NAMALWA (cell line): ENCODE measurements at regions not wholly inside any gene's neighbourhood (a gene's known extent, or its start where the extent isn't known, plus 50 kb on each side); places are given as distances from the start of the nearest gene placed in this dataset.
"Not testable (repeated sequence)": the region's sequence is repeated elsewhere in the genome, so short reads cannot be mapped to it uniquely, and the experiment has no call there.

Experiments used
- DNase-seq: peaks from one replicate; pipeline ENCODE4 v3.0.0-alpha.2; 2015; ENCODE audit warnings: low spot score

DNA sequence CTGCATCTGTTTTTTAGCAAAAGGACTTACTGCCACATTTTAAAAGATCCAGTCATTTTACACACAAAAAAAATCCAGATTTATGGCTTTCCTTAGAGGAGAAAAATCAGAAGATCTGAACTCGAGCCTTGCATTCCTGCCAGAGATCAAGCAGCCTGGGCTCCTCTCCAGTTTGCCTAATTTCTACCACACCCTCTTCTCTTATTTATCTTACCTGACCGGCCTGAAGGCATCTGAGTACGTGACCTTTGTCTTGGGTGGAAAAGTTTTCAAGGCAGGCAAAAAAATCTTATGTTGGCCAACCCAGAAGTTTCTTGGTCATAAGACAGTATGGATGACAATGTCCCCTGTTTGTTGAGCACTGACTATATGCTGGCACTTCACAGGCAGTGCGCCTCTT is 60.3 kb downstream of the CHRD start:
- DNase-seq = no peak

DNA sequence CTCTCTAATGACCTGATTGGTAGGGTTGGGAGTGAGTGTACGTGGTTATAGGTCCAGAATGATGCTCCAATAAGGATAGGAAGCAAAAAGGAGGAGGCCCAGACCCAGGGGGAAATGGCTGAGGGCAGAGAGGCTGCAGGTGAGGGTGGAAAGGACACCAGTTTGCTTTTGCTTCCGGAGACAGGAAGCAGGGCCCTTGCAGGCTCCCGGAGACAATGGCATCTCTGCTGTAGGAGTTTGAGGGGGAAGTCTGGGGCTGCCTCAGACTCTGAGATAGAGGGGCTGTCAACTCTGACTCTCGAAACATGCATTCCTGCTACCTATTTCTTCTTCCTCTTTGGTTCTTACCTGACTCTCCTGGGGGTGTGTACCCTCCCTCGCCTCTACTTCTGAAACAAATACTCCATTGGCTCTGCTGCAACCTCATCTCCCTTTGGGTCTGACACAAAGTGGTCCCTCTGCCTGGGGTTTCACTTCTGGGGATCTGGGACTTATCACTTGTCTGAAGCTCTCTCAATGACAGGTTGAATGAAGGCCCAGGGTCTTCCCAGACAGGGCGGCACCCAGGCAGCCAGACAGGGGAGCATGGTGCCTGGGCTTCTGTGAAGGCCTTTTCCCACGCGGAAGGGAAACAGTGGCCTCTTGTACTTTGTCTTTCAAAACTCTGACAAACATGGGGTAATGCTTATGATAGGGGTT is 61.5 kb downstream of the CHRD start:
- DNase-seq = no peak

DNA sequence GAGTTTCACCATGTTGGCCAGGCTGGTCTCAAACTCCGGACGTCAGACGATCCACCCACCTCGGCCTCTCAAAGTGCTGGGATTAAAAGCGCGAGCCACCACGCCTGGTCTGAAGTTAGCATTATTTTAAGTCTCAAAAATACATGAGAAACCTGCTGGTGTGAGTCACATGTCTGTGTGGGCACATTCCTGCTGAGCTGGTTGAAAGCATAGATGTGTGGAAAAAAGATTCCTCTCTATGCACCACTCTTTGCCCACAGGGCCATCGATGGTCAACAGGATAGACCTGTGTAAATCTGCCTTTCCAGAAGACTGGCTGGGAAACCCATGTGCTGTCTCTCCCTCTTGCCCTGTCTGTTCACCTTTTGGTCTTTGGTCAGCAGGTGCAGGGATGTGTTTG is 63.5 kb downstream of the CHRD start:
- no peak for DNase-seq

DNA sequence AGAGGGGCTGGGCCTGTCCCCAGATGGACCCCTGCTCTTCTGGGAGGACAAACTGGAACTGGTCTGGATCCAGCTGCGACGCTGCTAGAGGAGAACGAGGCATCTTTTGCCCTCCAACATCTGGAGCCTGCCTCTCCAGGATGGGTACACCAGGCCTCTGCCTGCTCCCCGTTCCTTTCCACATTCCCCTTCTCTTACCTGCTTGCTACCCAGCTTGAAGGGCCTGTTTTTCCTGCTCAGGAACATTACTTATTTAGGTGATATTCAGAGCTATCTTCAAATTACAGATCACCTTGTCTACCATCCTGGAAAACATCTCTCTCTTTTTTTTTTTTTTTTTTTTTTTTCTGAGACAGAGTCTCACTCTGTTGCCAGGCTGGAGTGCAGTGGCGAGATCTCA is 64.0 kb downstream of the CHRD start:
- DNase-seq = no peak

DNA sequence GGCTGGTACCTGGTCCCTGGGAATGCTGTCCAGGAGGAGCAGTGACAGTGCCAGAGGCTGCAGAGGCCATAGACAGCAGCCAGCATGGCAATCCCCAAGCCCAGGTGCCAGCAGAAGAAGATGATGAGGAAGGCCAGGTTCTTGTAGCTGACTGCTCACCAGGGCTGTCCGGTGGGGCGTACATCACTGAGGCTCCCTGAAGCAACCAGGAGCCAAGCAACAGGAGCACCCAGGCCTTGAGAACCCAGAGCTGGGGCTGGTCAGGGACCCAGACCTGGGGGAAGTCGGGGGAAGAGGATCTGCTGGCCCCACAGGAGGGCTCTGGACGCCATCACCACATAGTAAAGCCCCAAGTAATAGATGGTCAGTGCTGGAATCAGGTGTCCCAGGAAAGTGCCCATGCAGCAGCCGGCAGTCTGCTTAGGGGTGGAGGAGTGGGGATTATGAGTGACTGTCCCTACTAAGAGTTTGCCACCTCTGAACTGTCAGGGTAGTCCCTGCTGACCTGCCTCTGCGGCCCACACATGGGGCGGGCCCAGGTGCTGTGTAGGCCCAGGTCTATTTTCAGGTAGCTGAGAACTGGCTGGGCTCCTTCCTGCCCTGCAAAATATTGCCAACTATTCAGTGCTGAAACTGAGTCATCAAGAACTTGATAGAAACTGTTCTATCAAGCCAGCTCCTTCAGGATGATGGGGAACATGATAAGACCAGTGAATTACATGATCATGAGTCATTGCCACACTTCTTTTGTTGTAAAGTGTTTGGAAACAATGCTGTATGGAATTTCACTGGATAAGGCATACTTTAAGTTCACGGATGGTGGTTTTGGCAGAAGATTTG is 68.7 kb downstream of the CHRD start:
- DNase-seq = no peak

DNA sequence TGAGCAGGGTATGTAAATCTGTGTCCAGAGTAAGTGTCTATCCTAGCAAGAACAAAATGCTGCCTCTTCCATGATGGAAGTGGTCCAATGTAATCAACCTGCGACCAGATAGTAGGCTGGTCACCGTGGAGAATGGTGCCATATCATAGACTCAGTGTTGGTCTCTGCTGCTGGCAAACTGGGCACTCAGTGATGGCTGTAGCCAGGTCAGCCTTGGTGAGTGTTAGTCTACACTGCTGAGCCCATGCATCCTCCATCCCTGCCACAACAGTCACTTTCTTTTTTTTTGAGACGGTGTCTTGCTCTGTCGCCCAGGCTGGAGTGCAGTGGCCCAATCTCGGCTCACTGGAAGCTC is 69.3 kb downstream of the CHRD start:
- no peak for DNase-seq

DNA sequence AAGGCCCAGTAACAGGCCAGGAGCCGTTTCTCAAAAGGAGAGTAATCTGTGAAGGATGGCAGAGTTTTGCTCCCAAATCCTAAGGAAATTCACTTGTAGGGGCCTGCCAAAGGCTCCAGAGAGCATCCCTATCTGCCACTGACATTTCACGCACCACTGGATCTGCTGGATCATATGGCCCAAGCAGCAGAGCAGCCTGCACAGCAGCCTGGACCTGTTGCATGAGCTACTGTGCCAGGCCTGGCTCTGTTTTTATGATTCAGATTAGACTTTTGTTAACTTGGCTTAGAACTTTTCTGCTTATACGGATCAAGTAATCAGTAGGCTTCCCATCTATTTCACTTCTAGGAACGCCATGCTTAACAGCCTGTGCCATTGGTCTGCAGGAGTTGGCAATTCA is 70.7 kb downstream of the CHRD start:
- no peak for DNase-seq

DNA sequence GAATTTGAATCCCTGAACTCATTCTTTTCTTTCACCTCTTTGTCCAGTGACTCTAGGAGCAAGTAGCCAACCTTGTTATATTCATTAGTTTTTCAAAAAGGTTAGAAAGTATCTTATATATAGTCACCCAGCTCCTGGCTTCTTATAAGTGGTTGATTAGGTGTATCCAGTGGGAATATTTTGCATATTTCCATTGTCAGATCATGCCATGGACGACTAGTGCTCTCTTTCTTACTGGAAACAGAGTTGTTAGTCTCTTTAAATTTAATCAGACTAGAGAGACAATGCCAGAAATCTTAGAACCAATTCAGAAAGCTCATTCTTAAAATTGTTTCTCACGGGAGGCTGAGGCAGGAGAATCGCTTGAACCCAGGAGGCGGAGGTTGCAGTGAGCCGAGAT is 73.4 kb downstream of the CHRD start:
- DNase-seq = no peak

DNA sequence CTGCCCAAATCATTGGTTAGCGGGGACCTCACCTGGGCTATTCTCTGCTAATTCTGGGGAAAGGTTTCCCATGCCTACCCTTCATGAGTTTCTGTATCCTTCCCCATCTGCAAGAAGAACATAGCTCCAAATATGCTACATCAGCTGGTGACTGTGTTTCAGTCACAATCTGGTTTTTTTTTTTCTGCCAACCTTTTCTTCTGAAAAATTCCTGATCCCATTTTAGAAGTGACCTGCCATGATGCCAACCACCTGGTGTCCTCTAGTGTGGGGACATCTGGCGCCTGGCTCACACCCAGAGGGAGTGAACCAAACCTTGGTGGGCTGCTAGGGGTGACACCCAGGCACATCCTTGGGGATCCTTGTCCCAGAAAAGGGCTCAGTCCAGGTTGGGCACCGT is 76.1 kb downstream of the CHRD start:
- no peak for DNase-seq

DNA sequence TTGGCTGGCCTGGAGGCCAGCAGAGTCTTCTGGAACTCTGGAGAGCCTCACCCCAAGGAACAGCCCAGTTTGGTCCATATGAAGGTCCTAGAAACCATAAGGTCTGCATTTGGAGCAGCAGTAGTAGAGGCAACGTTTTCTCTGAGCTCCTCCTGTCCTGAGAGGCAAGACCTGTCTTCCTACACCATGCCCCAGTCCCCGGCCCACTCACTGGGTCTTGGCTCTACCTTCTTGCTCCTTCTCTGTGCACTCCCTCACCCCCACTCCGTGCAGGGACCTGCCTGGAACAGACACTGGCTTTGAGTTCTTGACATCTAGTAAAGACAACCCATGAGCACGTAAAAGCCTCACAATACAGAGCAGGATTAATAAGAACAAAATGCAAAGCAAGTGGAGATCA is 76.6 kb downstream of the CHRD start:
- no peak for DNase-seq

DNA sequence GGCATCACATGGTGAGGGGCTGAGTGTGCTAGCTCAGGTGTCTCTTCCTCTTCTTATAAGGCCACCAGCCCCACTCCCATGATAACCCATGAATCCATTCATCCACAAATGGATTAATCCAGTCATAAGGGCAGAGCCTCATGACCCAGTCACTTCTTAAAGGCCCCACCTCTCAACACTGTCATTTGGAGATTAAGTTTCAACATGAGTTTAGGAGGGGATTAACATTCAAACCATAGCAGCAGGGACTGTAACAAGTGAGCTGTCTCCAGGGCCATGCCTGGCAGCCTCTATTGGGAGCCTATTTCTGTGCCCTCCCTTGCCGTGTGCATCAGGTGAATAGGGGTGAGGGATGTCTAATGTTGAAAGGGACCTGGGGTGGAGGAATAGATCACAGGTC is 77.5 kb downstream of the CHRD start:
- DNase-seq = no peak

DNA sequence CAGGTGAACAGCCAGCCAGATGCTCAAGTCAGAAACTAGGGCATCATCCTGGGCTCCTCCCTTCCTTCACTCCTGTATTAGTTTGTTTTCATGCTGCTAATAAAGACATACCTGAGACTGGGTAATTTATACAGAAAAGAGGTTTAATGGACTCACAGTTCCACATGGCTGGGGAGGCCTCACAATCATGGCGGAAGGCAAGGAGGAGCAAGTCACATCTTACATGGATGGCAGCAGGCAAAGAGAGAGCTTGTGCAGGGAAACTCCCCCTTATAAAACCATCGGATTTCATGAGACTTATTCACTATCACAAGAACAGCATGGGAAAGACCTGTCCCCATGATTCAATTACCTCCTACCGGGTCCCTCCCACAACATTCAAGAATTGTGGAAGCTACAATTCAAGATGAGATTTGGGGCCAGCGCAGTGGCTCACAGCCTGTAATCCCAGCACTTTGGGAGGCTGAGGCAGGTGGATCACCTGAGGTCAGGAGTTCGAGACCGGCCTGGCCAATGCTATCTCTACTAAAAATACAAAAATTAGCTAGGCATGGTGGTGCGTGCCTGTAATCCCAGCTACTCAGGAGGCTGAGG is 78.0 kb downstream of the CHRD start:
- DNase-seq = not testable (repeated sequence)

DNA sequence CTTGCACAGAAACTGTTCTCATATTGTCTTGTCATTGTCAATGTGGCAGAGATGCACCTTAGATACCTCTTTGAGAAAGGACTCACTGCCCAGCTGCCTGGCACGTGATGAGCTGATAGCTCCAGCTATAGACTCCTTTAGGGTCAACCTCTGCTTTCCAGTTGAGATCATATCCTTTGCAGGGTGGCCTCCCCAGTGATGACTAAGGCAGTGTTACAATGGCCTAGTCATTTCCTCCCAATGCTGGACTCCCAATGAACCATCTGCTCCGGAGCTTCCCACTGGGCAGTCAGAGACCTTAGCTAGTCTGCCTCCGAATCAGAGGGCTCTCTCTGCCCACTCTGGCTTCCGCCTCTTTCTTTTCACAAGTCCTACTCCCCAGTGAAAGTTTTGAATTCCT is 79.5 kb downstream of the CHRD start:
- no peak for DNase-seq

DNA sequence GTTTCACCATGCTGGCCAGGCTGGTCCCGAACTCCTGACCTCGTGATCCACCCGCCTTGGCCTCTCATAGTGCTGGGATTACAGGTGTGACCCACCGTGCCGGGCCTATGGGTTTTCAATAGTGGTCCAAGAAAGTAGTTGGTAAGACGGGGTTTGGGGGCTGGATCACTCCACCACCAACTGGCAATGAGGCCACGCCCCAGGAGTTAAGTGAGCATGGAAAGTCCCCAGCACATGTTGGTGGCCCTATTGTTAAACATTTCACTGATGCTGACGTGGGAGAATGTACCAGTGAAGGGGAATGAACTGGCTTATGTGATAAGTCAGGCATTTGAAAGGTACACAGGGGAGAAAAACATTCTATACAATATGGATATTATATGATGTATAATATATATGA is 80.4 kb downstream of the CHRD start:
- no peak for DNase-seq

DNA sequence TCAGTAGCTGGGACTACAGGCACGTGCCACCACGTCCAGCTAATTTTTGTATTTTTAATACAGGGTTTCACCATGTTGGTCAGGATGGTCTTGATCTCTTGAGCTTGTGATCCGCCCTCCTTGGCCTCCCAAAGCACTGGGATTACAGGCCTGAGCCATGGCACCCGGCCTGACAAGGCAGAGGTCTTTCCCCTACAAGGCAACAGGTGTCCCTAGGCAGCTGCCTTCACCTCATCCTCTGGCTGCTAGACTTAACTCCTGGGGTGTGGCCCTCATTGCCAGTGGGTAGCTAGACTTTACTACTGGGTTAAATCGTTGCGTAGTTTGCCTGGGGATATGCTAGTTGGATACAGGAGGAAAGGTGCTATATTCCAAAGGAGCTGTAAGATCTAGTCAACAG is 81.4 kb downstream of the CHRD start:
- no peak for DNase-seq

DNA sequence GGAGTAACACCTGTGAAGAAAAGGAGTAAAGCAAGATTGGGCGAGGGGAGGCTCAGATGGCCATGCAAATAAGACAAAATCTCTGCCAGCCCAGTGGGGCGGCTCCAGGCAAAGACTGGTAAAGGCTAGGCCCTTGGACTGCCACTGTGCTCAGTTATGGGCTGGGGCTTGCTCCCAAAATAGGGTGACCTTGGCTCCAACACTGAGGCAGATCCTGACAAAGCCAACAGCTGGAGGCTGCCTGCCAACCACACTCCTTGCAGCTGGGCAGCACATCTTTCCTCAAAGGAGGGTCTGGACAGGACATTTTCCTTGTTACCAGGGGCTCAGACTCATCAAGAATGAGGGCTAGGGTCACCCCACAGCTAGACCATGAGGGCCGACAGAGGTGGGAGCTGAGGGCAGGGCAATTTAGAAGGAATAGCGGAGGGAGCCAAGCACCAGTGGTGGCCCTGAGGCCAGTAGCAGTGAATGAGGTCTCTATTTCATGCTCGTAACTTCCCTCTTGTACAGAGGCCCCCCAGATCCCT is 86.1 kb downstream of the CHRD start:
- DNase-seq = no peak

DNA sequence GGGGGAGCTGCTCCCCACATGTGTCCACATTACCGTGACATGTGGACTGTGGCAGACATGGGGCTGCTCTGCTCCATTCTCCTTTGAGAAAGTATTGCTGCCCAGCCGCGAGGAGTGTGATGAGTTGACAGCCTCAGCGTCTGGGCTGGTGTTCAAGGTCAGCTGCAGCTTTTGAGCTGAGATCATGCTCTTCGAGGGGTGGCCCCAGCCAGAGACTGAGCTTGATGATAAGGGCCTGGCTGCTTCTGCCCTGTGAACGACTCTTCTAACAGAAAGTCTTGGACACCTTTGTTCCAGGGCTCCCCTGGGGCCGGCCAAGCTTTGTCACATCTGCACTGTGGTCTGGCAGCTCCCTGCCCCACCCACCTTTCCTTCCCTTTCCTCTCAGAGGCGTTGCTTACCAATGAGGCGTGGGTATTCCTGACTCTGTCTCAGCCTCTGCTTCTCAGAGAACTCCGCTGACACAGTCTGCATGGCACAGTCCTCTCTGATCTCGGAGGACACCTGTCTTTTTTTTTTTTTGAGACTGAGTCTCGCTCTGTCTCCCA is 86.6 kb downstream of the CHRD start:
- DNase-seq = no peak

DNA sequence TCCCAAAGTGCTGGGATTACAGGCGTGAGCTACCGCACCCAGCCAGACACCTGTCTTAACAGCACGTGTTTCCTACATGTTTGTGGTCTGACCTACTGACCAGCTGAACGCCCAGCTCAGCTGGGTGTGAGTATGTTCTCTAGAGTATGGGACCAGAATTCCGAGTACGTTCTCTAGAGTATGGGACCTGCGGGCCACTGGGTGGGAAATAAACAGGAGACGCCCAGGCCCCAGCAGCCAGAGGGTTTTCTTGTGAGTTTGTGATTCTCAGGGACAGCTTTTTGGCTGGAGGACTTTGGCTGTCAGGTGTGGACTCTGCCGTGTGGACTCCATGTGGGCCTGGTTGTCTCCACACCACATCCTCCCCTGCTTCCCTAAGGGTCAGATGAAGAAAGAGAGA is 87.3 kb downstream of the CHRD start:
- DNase-seq = no peak

DNA sequence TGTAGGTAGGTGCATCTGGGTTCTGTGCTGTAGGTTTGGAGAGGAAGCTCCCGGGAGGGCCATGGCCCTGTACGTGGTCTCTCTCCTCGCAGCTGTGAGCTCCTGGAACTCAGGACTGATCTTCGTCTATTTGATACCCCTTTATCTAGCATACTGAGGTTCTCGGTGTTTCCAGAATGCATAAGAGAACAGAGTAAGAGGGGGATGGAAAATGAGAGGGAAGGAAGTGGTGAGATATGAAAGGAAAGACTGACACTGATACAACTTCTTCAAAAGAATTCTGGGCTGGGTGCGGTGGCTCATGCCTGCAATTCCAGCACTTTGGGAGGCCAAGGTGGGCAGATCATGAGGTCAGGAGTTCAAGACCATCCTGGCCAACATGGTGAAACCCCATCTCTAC is 90.7 kb downstream of the CHRD start:
- no peak for DNase-seq

DNA sequence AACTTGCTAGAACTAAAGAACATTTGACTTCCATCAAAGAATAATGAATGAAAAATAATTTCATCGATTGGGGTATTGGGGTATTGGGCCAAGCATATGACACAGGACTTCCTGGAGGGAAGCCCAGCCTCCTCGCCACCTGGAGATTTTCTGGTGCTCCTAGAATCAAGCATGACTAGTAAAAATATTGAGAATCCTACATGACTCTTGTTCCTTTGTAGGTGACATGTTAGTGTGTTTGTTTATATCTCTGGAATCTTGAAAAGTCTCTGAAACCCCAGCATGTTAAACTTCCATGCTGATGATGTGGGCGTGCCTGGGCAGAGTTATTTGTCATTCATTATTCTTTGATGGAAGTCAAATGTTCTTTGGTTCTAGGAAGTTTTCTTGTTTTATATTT is 90.1 kb upstream of the EPHB3 start:
- no peak for DNase-seq

DNA sequence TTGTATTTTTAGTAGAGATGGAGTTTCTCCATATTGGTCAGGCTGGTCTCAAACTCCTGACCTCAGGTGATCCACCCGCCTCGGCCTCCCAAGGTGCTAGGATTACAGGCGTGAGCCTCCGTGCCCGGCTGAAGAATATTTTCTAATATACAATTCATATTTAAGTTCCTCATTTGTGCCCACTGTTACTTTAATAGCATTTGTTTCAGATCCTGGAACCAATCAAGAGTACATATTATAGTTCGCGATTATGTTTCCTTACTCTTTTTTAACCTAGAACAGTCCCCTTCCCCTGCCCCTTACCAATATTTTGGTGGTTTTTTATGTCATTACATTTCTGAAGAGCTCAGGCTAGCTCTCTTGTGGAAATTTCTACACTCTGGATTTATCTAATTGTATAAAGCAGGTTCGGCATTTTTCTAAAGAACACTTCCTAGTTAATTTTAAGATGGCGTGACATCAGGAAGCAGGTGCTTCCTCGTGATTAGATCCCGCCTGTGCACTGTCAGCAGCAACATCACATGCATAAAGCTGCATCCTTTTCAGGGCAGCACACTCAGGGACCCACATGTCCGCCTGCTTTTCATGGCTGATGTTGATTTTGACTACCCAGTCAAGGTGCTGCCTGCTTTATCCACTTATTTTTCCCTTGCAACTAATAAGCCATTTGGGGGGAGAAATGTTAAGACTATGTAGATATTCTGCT is 88.7 kb upstream of the EPHB3 start:
- peak; percentile 72 for DNase-seq

DNA sequence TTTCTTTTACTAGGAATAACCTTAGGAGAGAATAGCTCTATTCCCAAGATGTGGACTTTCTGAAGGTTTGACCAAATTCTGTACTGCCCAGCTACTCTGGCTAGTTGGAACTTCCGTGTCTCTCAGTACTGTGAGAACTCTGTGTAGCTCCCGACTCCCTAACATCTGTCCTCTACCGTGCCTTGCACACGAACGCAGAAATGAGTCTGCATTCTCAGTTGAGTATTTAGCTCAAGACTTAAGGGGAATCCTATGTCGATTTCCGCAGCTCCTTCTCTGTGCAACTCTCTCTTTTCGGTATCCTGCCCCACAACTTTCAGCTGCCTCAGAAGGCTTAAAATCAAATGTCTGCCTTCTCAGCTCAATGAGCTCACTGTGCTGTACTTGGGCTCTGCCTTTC is 86.7 kb upstream of the EPHB3 start:
- DNase-seq = no peak
